GM19351 (cell line): ENCODE measurements at regions not wholly inside any gene's neighbourhood (a gene's known extent, or its start where the extent isn't known, plus 50 kb on each side); places are given as distances from the start of the nearest gene placed in this dataset.
"Not testable (repeated sequence)": the region's sequence is repeated elsewhere in the genome, so short reads cannot be mapped to it uniquely, and the experiment has no call there.

Source experiments
- ATAC-seq: cut with Tn5 transposase; IDR thresholded peaks from one replicate; pipeline ENCODE4 v1.9.1; 2021; ENCODE audit warnings: mild to moderate bottlenecking, moderate library complexity; ENCODE audit not compliant: unreplicated experiment

DNA sequence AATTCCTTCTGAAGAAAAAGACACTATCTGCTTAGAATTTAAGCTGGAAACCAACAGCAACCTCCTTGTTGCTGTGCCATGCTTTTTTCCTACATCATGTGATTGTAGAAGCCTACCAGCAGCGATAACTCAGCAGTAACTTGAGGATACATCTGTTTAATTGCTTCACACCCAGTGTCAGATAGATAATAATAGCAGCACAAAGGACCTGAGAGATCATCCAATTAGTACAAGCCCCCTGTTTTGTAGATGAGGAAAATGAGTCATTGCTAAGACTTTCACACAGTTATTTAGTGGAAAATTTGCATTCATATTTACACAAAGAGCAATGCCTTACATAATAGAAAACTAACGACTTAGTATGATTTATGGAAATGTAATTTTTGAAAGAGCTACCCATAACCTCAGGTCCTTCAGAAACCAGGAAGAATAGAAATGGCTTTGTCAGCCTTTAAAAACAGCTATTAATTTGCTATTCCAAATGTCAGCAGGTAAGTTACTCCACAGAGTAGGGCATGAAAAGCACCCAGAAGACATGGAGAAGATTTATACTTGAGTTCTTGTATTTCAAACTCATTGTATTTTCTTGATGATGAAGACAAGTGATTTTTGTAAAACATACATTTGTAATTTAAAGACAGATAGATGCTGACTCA lies 93.7 kb upstream of the SGCG start:
- no peak for ATAC-seq

DNA sequence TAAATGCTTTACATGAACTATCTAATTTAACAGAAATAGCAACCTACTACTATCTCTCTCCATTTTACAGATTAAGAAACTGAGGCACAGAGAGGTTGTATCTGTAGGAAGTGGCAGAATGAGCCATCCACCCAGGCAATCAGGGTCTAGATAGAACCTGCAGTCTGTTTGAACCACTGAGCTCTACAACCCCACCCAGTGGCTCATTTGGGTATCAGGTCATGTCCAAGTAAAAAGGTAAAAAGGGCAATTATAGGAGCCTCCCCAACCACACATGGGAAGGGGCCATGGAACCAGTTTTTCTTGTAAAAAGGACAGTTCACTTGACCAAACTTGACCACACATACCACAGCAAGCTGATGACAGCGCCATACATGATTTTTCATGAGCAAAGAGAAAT lies 92.9 kb upstream of the SGCG start:
- peak; percentile 59 for ATAC-seq

DNA sequence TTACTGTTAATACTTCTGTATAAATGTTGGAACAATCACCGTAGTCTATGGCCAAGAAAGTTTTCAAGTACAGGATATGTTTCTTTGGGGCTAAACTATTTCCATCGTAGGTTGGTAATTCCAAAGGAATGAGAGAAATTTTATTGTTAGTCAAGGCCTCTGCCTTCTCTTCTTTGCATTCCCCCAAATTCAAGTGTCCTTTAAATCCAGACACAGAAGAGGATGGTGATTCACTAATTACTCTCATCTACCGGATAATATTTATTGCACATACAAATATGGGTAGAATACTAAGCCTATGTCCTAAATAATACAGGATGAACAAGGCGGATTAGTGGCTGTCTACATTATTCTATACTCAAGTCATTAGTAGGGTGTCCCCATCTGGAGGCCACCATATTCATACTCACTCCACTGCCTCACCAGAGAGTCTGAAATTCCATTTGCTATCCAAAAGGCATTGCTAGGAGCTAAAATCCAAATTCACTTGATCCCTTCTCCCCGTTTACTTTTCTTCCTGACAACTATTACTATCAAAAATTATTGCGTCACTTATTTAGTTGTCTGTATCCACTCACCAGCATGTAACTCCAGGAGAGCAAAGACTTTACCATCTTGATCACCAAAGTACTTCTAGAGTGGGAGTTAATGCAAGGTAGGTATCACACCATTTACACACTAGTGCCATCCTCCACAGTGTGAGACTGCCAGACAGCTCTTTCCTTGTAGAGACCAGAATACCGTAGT lies 82.4 kb upstream of the SGCG start:
- ATAC-seq, result no peak

DNA sequence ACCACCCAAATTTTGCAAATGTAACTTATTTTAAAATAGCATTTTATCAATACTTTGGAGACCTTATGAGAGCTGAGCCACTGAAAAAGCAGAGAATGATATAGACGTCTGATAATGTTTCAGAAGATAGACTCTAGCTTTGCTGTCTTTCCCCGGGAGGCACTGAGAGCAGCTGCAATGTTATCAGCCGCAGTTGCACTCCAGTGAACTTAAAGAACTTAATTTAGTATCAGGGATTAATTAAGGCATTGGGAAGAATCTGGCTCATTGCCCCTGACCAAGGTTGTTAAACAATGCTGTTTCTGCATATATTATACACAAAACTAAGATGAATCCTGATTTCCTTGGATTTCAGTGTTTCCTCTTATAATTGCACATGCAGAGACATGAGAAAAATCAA lies 75.7 kb upstream of the SGCG start:
- no peak for ATAC-seq

DNA sequence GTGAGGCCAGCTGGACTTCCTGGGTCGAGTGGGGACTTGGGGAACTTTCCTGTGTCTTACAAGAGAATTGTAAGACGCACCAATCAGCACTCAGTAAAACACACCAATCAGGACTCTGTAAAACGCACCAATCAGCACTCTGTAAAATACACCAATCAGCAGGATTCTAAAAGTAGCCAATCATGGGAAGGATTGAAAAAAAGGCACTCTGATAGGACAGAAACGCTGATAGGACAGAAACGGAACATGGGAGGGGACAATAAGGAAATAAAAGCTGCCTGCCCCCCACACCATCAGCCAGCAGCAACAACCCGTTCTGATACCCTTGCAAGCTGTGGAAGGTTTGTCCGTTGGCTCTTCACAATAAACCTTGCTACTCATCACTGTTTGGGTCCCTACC lies 73.1 kb upstream of the SGCG start:
- ATAC-seq, result no peak

DNA sequence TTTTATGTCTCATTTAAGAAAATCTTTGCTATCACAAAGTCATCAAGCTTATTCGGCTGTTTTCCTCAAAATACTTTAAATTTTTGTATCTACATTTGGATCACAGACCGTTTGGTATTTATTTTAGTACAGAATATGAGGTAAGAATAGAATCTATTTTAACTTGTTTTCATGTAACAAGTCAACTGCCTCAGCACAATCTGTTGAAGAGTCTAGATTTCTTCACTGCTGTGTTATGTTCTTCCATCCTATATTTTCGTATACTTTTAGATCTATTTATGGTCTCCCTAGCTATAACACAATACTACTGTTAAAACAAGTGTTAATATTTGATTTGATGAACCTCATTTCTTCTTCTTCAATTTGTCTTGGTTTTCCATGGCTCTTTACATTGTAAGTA lies 61.6 kb upstream of the SGCG start:
- ATAC-seq, result no peak

DNA sequence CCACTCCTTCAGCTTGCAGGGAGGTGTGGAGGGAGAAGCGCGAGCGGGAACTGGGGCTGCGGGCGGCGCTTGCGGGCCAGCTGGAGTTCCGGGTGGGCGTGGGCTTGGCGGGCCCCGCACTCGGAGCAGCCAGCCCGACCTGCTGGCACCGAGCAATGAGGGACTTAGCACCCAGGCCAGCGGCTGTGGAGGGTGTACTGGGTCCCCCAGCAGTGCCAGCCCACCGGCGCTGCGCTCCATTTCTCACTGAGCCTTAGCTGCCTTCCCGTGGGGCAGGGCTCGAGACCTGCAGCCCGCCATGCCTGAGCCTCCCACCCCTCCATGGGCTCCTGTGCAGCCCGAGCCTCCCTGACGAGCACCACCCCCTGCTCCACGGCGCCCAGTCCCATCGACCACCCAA lies 53.2 kb upstream of the SGCG start:
- not testable (repeated sequence) for ATAC-seq

DNA sequence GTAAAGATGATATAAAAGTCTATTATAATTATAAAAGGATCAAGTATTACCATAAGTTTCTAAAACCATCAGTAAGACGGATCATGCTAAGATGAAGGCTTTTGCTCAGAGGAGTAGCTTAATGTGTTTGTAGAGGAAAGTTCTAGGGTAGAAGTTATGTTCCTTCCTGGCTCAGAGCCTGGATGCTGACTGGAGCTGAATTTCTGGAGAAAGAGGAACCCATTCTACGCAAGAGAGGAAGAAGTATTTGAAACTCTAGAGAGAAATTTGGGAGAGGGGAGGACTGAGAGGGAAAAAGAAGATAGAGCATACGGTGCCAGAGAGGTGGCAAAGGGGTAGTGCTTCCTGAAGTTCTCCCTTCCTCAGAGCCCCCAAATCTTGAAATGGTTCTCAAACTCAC lies 51.4 kb upstream of the SGCG start:
- no peak for ATAC-seq
